ENCODE measurements at regions not wholly inside any gene's neighbourhood (a gene's known extent, or its start where the extent isn't known, plus 50 kb on each side); places are given as distances from the start of the nearest gene placed in this dataset.
A peak's percentile ranks its signal among the peaks of the same experiment; 100 is the strongest.

- no peaks in the 10 kb centered on the region for H3K27me3 ChIP-seq (ENCODE audit: insufficient read depth, low read length, poor library complexity, severe bottlenecking)
- no peaks in the 10 kb centered on the region for H3K4me1 ChIP-seq (ENCODE audit: insufficient read depth, low read length)
- Mint-ChIP-seq H3K27me3 (no peaks in the 10 kb centered on the region), H3K4me1 (no peaks in the 10 kb centered on the region), H3K36me3 (no peaks in the 10 kb centered on the region), H3K4me3 (no peak overlapping the region), H3K27ac (no peak overlapping the region), H3K9me3 (peaks cover 0 to 6% (median 3%) of the 10 kb centered on the region in 5 donors)
- ChIA-PET CTCF (no interaction called here), POLR2A (no interaction called here)
- H3K9me3 ChIP-seq (ENCODE audit: low read length) = no peaks in the 10 kb centered on the region
- no peak overlapping the region for H3K4me3 ChIP-seq (ENCODE audit: low read length)
- H3K27ac ChIP-seq (ENCODE audit: low read depth, low read length) = no peak overlapping the region
- no peak for DNase-seq
- no peaks in the 10 kb centered on the region for H3K36me3 ChIP-seq (ENCODE audit: insufficient read depth, low read length)
These were observed 438.8 kb downstream of the HTR7 start for GRCh38 chr10:90418869-90419652.

- H3K27ac Mint-ChIP-seq = no peak overlapping the region
- no peaks in the 10 kb centered on the region for H3K36me3 Mint-ChIP-seq
- CTCF ChIA-PET = no interaction called here
- Histone ChIP-seq H3K27ac (ENCODE audit: low read depth, low read length) (no peak overlapping the region), H3K9me3 (ENCODE audit: low read length) (no peaks in the 10 kb centered on the region), H3K4me1 (ENCODE audit: insufficient read depth, low read length) (no peaks in the 10 kb centered on the region), H3K27me3 (ENCODE audit: insufficient read depth, low read length, poor library complexity, severe bottlenecking) (no peaks in the 10 kb centered on the region), H3K4me3 (ENCODE audit: low read length) (no peak overlapping the region), H3K36me3 (ENCODE audit: insufficient read depth, low read length) (no peaks in the 10 kb centered on the region)
- no peaks in the 10 kb centered on the region for H3K27me3 Mint-ChIP-seq
- POLR2A ChIA-PET = no interaction called here
- no peak for DNase-seq
- no peak overlapping the region for H3K4me3 Mint-ChIP-seq
- H3K9me3 Mint-ChIP-seq = peaks cover 2 to 8% (median 4%) of the 10 kb centered on the region in 5 donors
- no peaks in the 10 kb centered on the region for H3K4me1 Mint-ChIP-seq
These were observed 437.1 kb downstream of the HTR7 start for GRCh38 chr10:90420637-90421318.

DNA sequence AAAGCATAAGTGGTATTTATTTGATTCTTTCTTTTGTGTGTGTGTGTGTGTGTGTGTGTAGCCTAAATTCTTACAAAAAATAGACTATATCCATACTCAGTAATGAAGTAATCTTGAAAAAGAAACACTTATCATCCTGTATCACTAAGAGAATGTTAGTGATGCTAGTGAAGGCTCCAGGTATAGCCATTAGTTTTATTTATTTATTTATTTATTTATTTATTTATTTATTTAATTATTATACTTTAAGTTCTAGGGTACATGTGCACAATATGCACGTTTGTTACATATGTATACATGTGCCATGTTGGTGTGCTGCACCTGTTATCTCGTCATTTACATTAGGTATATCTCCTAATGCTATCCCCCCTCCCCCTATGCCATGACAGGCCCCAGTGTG, 436.0 kb downstream of the HTR7 start:
- POLR2A ChIA-PET = no interaction called here

GRCh38 chr10:90424730-90425129, 433.1 kb downstream of the HTR7 start:
- Histone ChIP-seq H3K4me3 (ENCODE audit: low read length) (no peak overlapping the region), H3K27me3 (ENCODE audit: insufficient read depth, low read length, poor library complexity, severe bottlenecking) (no peaks in the 10 kb centered on the region), H3K27ac (ENCODE audit: low read depth, low read length) (no peak overlapping the region), H3K9me3 (ENCODE audit: low read length) (no peaks in the 10 kb centered on the region), H3K36me3 (ENCODE audit: insufficient read depth, low read length) (no peaks in the 10 kb centered on the region), H3K4me1 (ENCODE audit: insufficient read depth, low read length) (no peaks in the 10 kb centered on the region)
- H3K27ac Mint-ChIP-seq = no peak overlapping the region
- POLR2A ChIA-PET = no interaction called here
- no peaks in the 10 kb centered on the region for H3K4me1 Mint-ChIP-seq
- CTCF ChIA-PET = no interaction called here
- H3K4me3 Mint-ChIP-seq = no peak overlapping the region
- H3K9me3 Mint-ChIP-seq = peaks cover 2 to 8% (median 6%) of the 10 kb centered on the region in 5 donors
- H3K36me3 Mint-ChIP-seq = no peaks in the 10 kb centered on the region
- no peaks in the 10 kb centered on the region for H3K27me3 Mint-ChIP-seq
- no peak for DNase-seq

More for the DNA sequence above, 436.0 kb downstream of the HTR7 start:
- no peak overlapping the region for H3K27ac ChIP-seq (ENCODE audit: low read depth, low read length)
- no peaks in the 10 kb centered on the region for H3K4me1 Mint-ChIP-seq
- no peaks in the 10 kb centered on the region for H3K9me3 ChIP-seq (ENCODE audit: low read length)
- peak overlapping the region in 1 of 8 donors; percentile 69 for H3K27ac Mint-ChIP-seq
- DNase-seq = no peak
- no peak overlapping the region for H3K4me3 Mint-ChIP-seq
- H3K4me1 ChIP-seq (ENCODE audit: insufficient read depth, low read length) = no peaks in the 10 kb centered on the region
- H3K36me3 Mint-ChIP-seq = no peaks in the 10 kb centered on the region
- CTCF ChIA-PET = no interaction called here
- peaks cover 2 to 8% (median 4%) of the 10 kb centered on the region in 5 donors for H3K9me3 Mint-ChIP-seq
- H3K4me3 ChIP-seq (ENCODE audit: low read length) = no peak overlapping the region
- H3K27me3 ChIP-seq (ENCODE audit: insufficient read depth, low read length, poor library complexity, severe bottlenecking) = no peaks in the 10 kb centered on the region
- H3K27me3 Mint-ChIP-seq = no peaks in the 10 kb centered on the region
- H3K36me3 ChIP-seq (ENCODE audit: insufficient read depth, low read length) = no peaks in the 10 kb centered on the region

DNA sequence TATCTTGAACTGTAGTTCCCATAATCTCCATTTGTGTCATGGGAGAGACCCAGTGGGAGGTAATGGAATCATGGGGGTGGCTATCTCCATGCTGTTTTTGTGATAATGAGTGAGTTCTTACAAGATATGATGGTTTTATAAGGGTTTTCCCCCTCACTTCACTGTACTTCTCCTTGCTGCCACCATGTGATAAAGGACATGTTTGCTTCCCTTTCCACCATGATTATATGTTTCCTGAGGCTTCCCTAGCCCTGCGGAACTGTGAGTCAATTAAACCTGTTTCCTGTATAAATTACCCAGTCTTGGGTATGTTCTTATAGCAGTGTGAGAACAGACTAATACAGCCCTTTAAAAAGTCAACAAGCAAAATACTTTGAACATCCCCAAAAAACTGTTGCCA, 427.7 kb downstream of the HTR7 start:
- H3K36me3 Mint-ChIP-seq = no peaks in the 10 kb centered on the region
- peaks cover 0 to 3% (median 0%) of the 10 kb centered on the region in 5 donors for H3K9me3 Mint-ChIP-seq
- H3K4me3 Mint-ChIP-seq = no peak overlapping the region

DNA sequence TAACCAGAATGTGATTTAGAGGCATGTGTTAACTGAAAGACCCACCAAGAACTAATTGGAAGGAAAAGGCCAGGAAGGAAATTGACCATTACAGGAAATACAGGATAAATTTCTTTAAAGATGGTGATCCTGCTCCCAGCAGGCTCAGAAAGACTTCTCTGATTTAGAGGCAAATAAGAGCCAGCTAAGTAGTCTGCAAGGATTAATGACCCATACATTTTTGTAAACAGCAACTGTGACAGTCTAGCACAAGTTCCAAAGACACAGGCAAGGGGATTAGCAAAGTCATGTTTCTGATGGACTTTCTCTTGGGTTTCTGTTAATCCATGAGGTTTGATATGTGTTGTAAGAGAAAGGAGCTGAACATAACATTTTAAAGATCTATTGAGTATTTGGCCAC, 425.0 kb downstream of the HTR7 start:
- no peaks in the 10 kb centered on the region for H3K9me3 ChIP-seq (ENCODE audit: low read length)
- Mint-ChIP-seq H3K27ac (no peak overlapping the region), H3K36me3 (no peaks in the 10 kb centered on the region), H3K27me3 (peaks cover 0 to 3% of the 10 kb centered on the region in 2 donors), H3K4me3 (no peak overlapping the region), H3K4me1 (no peaks in the 10 kb centered on the region), H3K9me3 (peaks cover 0 to 2% (median 0%) of the 10 kb centered on the region in 5 donors)
- H3K36me3 ChIP-seq (ENCODE audit: insufficient read depth, low read length) = no peaks in the 10 kb centered on the region
- no peaks in the 10 kb centered on the region for H3K4me1 ChIP-seq (ENCODE audit: insufficient read depth, low read length)
- ChIA-PET CTCF (no interaction called here), POLR2A (no interaction called here)
- H3K27me3 ChIP-seq (ENCODE audit: insufficient read depth, low read length, poor library complexity, severe bottlenecking) = no peaks in the 10 kb centered on the region
- H3K4me3 ChIP-seq (ENCODE audit: low read length) = no peak overlapping the region
- H3K27ac ChIP-seq (ENCODE audit: low read depth, low read length) = no peak overlapping the region
- no peak for DNase-seq

More for the DNA sequence above, 427.7 kb downstream of the HTR7 start:
- H3K4me3 ChIP-seq (ENCODE audit: low read length) = no peak overlapping the region
- no peaks in the 10 kb centered on the region for H3K4me1 ChIP-seq (ENCODE audit: insufficient read depth, low read length)
- no peaks in the 10 kb centered on the region for H3K36me3 ChIP-seq (ENCODE audit: insufficient read depth, low read length)
- H3K27ac ChIP-seq (ENCODE audit: low read depth, low read length) = no peak overlapping the region
- no peak for DNase-seq
- POLR2A ChIA-PET = no interaction called here
- H3K27me3 ChIP-seq (ENCODE audit: insufficient read depth, low read length, poor library complexity, severe bottlenecking) = no peaks in the 10 kb centered on the region
- no peaks in the 10 kb centered on the region for H3K9me3 ChIP-seq (ENCODE audit: low read length)
- no peaks in the 10 kb centered on the region for H3K4me1 Mint-ChIP-seq
- H3K27ac Mint-ChIP-seq = no peak overlapping the region
- CTCF ChIA-PET = no interaction called here
- H3K27me3 Mint-ChIP-seq = peaks cover 0 to 3% of the 10 kb centered on the region in 2 donors

GRCh38 chr10:90435296-90435695, 422.5 kb downstream of the HTR7 start:
- ChIA-PET CTCF (no interaction called here), POLR2A (no interaction called here)
- Histone ChIP-seq H3K27me3 (ENCODE audit: insufficient read depth, low read length, poor library complexity, severe bottlenecking) (no peaks in the 10 kb centered on the region), H3K9me3 (ENCODE audit: low read length) (no peaks in the 10 kb centered on the region), H3K4me1 (ENCODE audit: insufficient read depth, low read length) (no peaks in the 10 kb centered on the region), H3K4me3 (ENCODE audit: low read length) (no peak overlapping the region), H3K27ac (ENCODE audit: low read depth, low read length) (no peak overlapping the region), H3K36me3 (ENCODE audit: insufficient read depth, low read length) (no peaks in the 10 kb centered on the region)
- H3K27me3 Mint-ChIP-seq = peaks cover 0 to 3% of the 10 kb centered on the region in 2 donors
- no peak for DNase-seq
- no peaks in the 10 kb centered on the region for H3K36me3 Mint-ChIP-seq
- no peak overlapping the region for H3K4me3 Mint-ChIP-seq
- H3K4me1 Mint-ChIP-seq = no peaks in the 10 kb centered on the region
- no peak overlapping the region for H3K27ac Mint-ChIP-seq
- H3K9me3 Mint-ChIP-seq = peaks cover 0 to 4% (median 3%) of the 10 kb centered on the region in 5 donors

GRCh38 chr10:90437452-90437851, 420.4 kb downstream of the HTR7 start:
- DNase-seq = no peak
- peaks cover 3 to 17% (median 9%) of the 10 kb centered on the region in 5 donors for H3K9me3 Mint-ChIP-seq
- Histone ChIP-seq H3K9me3 (ENCODE audit: low read length) (no peaks in the 10 kb centered on the region), H3K4me3 (ENCODE audit: low read length) (no peak overlapping the region), H3K36me3 (ENCODE audit: insufficient read depth, low read length) (no peaks in the 10 kb centered on the region), H3K4me1 (ENCODE audit: insufficient read depth, low read length) (no peaks in the 10 kb centered on the region), H3K27me3 (ENCODE audit: insufficient read depth, low read length, poor library complexity, severe bottlenecking) (no peaks in the 10 kb centered on the region), H3K27ac (ENCODE audit: low read depth, low read length) (no peak overlapping the region)
- ChIA-PET POLR2A (no interaction called here), CTCF (no interaction called here)
- peaks cover 0 to 2% of the 10 kb centered on the region in 2 donors for H3K27me3 Mint-ChIP-seq
- H3K36me3 Mint-ChIP-seq = no peaks in the 10 kb centered on the region
- H3K4me1 Mint-ChIP-seq = no peaks in the 10 kb centered on the region
- no peak overlapping the region for H3K4me3 Mint-ChIP-seq
- H3K27ac Mint-ChIP-seq = no peak overlapping the region
